NT2/D1 (cell line): ENCODE measurements at regions not wholly inside any gene's neighbourhood (a gene's known extent, or its start where the extent isn't known, plus 50 kb on each side); places are given as distances from the start of the nearest gene placed in this dataset.

Source experiments
- DNase-seq: peaks from one replicate; pipeline ENCODE4 v3.0.0-alpha.2; 2011; ENCODE audit warnings: low read depth, low spot score
- H3K27me3 ChIP-seq: 2 replicates; pipeline ENCODE4 v1.6.0; 2011; ENCODE audit warnings: mild to moderate bottlenecking; ENCODE audit not compliant: insufficient read length, insufficient read depth
- H3K36me3 ChIP-seq: 2 replicates; pipeline ENCODE4 v1.6.1; 2011; ENCODE audit warnings: mild to moderate bottlenecking, low read length, mixed read lengths; ENCODE audit not compliant: insufficient read depth, insufficient read length
- H3K4me1 ChIP-seq: 2 replicates; pipeline ENCODE4 v1.5.1; 2011; ENCODE audit not compliant: insufficient read depth, insufficient read length
- H3K4me3 ChIP-seq: 2 replicates; pipeline ENCODE4 v1.5.1; 2011; ENCODE audit warnings: low read depth; ENCODE audit not compliant: insufficient read length
- H3K9ac ChIP-seq: 2 replicates; pipeline ENCODE4 v1.6.0; 2011; ENCODE audit warnings: low read depth; ENCODE audit not compliant: insufficient read length
- H3K9me3 ChIP-seq: 2 replicates; pipeline ENCODE4 v1.5.1; 2011; ENCODE audit warnings: mild to moderate bottlenecking, low read length; ENCODE audit not compliant: insufficient read depth
- SUZ12 ChIP-seq: IDR thresholded peaks from 2 replicates; pipeline ENCODE4 v1.6.1; 2011; ENCODE audit not compliant: insufficient read length, insufficient read depth; ENCODE audit errors: extremely low read depth
- YY1 ChIP-seq: IDR thresholded peaks from 2 replicates; pipeline ENCODE4 v1.6.1; 2011; ENCODE audit not compliant: insufficient read length, insufficient read depth
- ZNF274 ChIP-seq: IDR thresholded peaks from 2 replicates; pipeline ENCODE4 v1.6.1; 2011; ENCODE audit warnings: mild to moderate bottlenecking, low read depth, low read length

GRCh38 chr6:4316867-4317400 lies 181.6 kb upstream of the ECI2 start:
- H3K4me1 ChIP-seq = no peaks in the 10 kb centered on the region
- TF ChIP-seq YY1 (no peak), SUZ12 (no peak), ZNF274 (no peak)
- no peaks in the 10 kb centered on the region for H3K36me3 ChIP-seq
- no peak for DNase-seq
- no peak overlapping the region for H3K9ac ChIP-seq
- H3K4me3 ChIP-seq = no peak overlapping the region
- H3K9me3 ChIP-seq = peaks cover 9% of the 10 kb centered on the region; the same call in 1 of the 2 replicates
- H3K27me3 ChIP-seq = no peaks in the 10 kb centered on the region

GRCh38 chr6:4314201-4314707 lies 178.9 kb upstream of the ECI2 start:
- Histone ChIP-seq H3K4me3 (no peak overlapping the region), H3K4me1 (no peaks in the 10 kb centered on the region), H3K9me3 (peaks cover 21% of the 10 kb centered on the region), H3K27me3 (no peaks in the 10 kb centered on the region), H3K36me3 (no peaks in the 10 kb centered on the region), H3K9ac (no peak overlapping the region)
- no peak for DNase-seq
- no peak for TF ChIP-seq SUZ12

- Histone ChIP-seq H3K27me3 (no peaks in the 10 kb centered on the region), H3K9ac (no peak overlapping the region), H3K9me3 (peaks cover 21% of the 10 kb centered on the region), H3K36me3 (no peaks in the 10 kb centered on the region), H3K4me3 (no peak overlapping the region), H3K4me1 (no peaks in the 10 kb centered on the region)
- DNase-seq = no peak
- TF ChIP-seq SUZ12 (no peak), YY1 (no peak), ZNF274 (no peak)
Observed at GRCh38 chr6:4313044-4313686, 177.8 kb upstream of the ECI2 start.

- no peaks in the 10 kb centered on the region for H3K27me3 ChIP-seq
- no peaks in the 10 kb centered on the region for H3K4me1 ChIP-seq
- TF ChIP-seq YY1 = no peak
- TF ChIP-seq ZNF274 = no peak
- TF ChIP-seq SUZ12 = no peak
- H3K4me3 ChIP-seq = no peak overlapping the region
- peaks cover 17% of the 10 kb centered on the region for H3K9me3 ChIP-seq
- H3K36me3 ChIP-seq = no peaks in the 10 kb centered on the region
- H3K9ac ChIP-seq = no peak overlapping the region
- DNase-seq = no peak
Observed at GRCh38 chr6:4311976-4312860, 176.8 kb upstream of the ECI2 start.

GRCh38 chr6:4309540-4309939 lies 174.2 kb upstream of the ECI2 start:
- H3K4me1 ChIP-seq = no peaks in the 10 kb centered on the region
- no peak overlapping the region for H3K9ac ChIP-seq
- TF ChIP-seq ZNF274 (no peak), SUZ12 (no peak), YY1 (no peak)
- H3K4me3 ChIP-seq = no peak overlapping the region
- H3K9me3 ChIP-seq = peaks cover 17% of the 10 kb centered on the region
- no peaks in the 10 kb centered on the region for H3K27me3 ChIP-seq
- DNase-seq = no peak
- no peaks in the 10 kb centered on the region for H3K36me3 ChIP-seq

- Histone ChIP-seq H3K36me3 (no peaks in the 10 kb centered on the region), H3K27me3 (no peaks in the 10 kb centered on the region), H3K9me3 (peaks cover 17% of the 10 kb centered on the region), H3K9ac (no peak overlapping the region), H3K4me3 (no peak overlapping the region), H3K4me1 (no peaks in the 10 kb centered on the region)
- DNase-seq = no peak
- TF ChIP-seq ZNF274 (no peak), YY1 (no peak), SUZ12 (no peak)
Observed at GRCh38 chr6:4308364-4308763, 173.0 kb upstream of the ECI2 start.

GRCh38 chr6:4304927-4305455 lies 169.6 kb upstream of the ECI2 start:
- Histone ChIP-seq H3K27me3 (no peaks in the 10 kb centered on the region), H3K9ac (no peak overlapping the region), H3K4me3 (no peak overlapping the region), H3K36me3 (no peaks in the 10 kb centered on the region), H3K9me3 (no peaks in the 10 kb centered on the region), H3K4me1 (no peaks in the 10 kb centered on the region)
- DNase-seq = no peak
- no peak for TF ChIP-seq SUZ12
- TF ChIP-seq YY1 = no peak
- TF ChIP-seq ZNF274 = no peak
